ENCODE measurements at regions not wholly inside any gene's neighbourhood (a gene's known extent, or its start where the extent isn't known, plus 50 kb on each side); places are given as distances from the start of the nearest gene placed in this dataset.

- H3K4me3 ChIP-seq (ENCODE audit: low read depth in 1 of 2, low read length in 2 of 2) = no peak overlapping the region
- H3K4me2 ChIP-seq (ENCODE audit: insufficient read depth, low read length) = no peak overlapping the region
Measured at GRCh38 chr16:85312174-85312573, 199.9 kb upstream of the CIBAR2 start.

GRCh38 chr16:85312642-85313525 lies 200.6 kb upstream of the CIBAR2 start:
- no peak for DNase-seq
- TF ChIP-seq EZH2 (IDR thresholded peaks at IDR 0.05; ENCODE audit: borderline replicate concordance, low read depth, low read length, severe bottlenecking) = no peak
- TF ChIP-seq CTCF (IDR thresholded peaks at IDR 0.05; ENCODE audit: borderline replicate concordance, extremely low read depth, low read length, poor library complexity, severe bottlenecking) = no peak
- no peaks in the 10 kb centered on the region for H3K27me3 ChIP-seq (ENCODE audit: insufficient read depth, low read length, poor library complexity)
- no peak overlapping the region for H2AFZ ChIP-seq (ENCODE audit: low read depth, low read length)
- no peaks in the 10 kb centered on the region for H3K79me2 ChIP-seq (ENCODE audit: insufficient read depth, low read length)
- 0 out of 2 replicates have a peak, but pooled peaks cover 2% of the 10 kb centered on the region for H3K4me1 ChIP-seq (ENCODE audit: insufficient read depth, low read length)
- H3K4me3 ChIP-seq (ENCODE audit: low read depth in 1 of 2, low read length in 2 of 2) = no peak overlapping the region
- no peaks in the 10 kb centered on the region for H3K9me3 ChIP-seq (ENCODE audit: insufficient read depth, low read length, severe bottlenecking)
- H4K20me1 ChIP-seq (ENCODE audit: insufficient read depth, low read length) = peaks cover 3% of the 10 kb centered on the region; the same call in 1 of the 2 replicates
- no peak overlapping the region for H3K9ac ChIP-seq (ENCODE audit: low read depth, low read length)
- H3K36me3 ChIP-seq (ENCODE audit: insufficient read depth, low read length) = no peaks in the 10 kb centered on the region
- H3K27ac ChIP-seq (ENCODE audit: low read length) = no peak overlapping the region
- ATAC-seq (ENCODE audit: insufficient read depth, low read depth) = no peak
- no peak overlapping the region for H3K4me2 ChIP-seq (ENCODE audit: insufficient read depth, low read length)

More at GRCh38 chr16:85312174-85312573, 199.9 kb upstream of the CIBAR2 start:
- TF ChIP-seq CTCF (IDR thresholded peaks at IDR 0.05; ENCODE audit: borderline replicate concordance, extremely low read depth, low read length, poor library complexity, severe bottlenecking) = no peak
- TF ChIP-seq EZH2 (IDR thresholded peaks at IDR 0.05; ENCODE audit: borderline replicate concordance, low read depth, low read length, severe bottlenecking) = no peak
- H3K79me2 ChIP-seq (ENCODE audit: insufficient read depth, low read length) = no peaks in the 10 kb centered on the region
- H3K27me3 ChIP-seq (ENCODE audit: insufficient read depth, low read length, poor library complexity) = no peaks in the 10 kb centered on the region
- no peaks in the 10 kb centered on the region for H3K36me3 ChIP-seq (ENCODE audit: insufficient read depth, low read length)
- ATAC-seq (ENCODE audit: insufficient read depth, low read depth) = no peak
- H3K27ac ChIP-seq (ENCODE audit: low read length) = no peak overlapping the region
- 0 out of 2 replicates have a peak, but pooled peaks cover 2% of the 10 kb centered on the region for H3K4me1 ChIP-seq (ENCODE audit: insufficient read depth, low read length)
- no peaks in the 10 kb centered on the region for H3K9me3 ChIP-seq (ENCODE audit: insufficient read depth, low read length, severe bottlenecking)
- H2AFZ ChIP-seq (ENCODE audit: low read depth, low read length) = no peak overlapping the region
- DNase-seq = no peak
- H3K9ac ChIP-seq (ENCODE audit: low read depth, low read length) = no peak overlapping the region
- peaks cover 3% of the 10 kb centered on the region; the same call in 1 of the 2 replicates for H4K20me1 ChIP-seq (ENCODE audit: insufficient read depth, low read length)

GRCh38 chr16:85313526-85314301 lies 201.4 kb upstream of the CIBAR2 start:
- H3K9me3 ChIP-seq (ENCODE audit: insufficient read depth, low read length, severe bottlenecking) = no peaks in the 10 kb centered on the region
- no peak overlapping the region for H2AFZ ChIP-seq (ENCODE audit: low read depth, low read length)
- H3K27me3 ChIP-seq (ENCODE audit: insufficient read depth, low read length, poor library complexity) = no peaks in the 10 kb centered on the region
- H3K27ac ChIP-seq (ENCODE audit: low read length) = no peak overlapping the region
- H3K4me3 ChIP-seq (ENCODE audit: low read depth in 1 of 2, low read length in 2 of 2) = no peak overlapping the region
- H3K4me2 ChIP-seq (ENCODE audit: insufficient read depth, low read length) = no peak overlapping the region
- H3K79me2 ChIP-seq (ENCODE audit: insufficient read depth, low read length) = no peaks in the 10 kb centered on the region
- TF ChIP-seq CTCF (IDR thresholded peaks at IDR 0.05; ENCODE audit: borderline replicate concordance, extremely low read depth, low read length, poor library complexity, severe bottlenecking) (no peak), EZH2 (IDR thresholded peaks at IDR 0.05; ENCODE audit: borderline replicate concordance, low read depth, low read length, severe bottlenecking) (no peak)
- H3K36me3 ChIP-seq (ENCODE audit: insufficient read depth, low read length) = no peaks in the 10 kb centered on the region
- no peak for DNase-seq
- 0 out of 2 replicates have a peak, but pooled peaks cover 2% of the 10 kb centered on the region for H3K4me1 ChIP-seq (ENCODE audit: insufficient read depth, low read length)
- no peak for ATAC-seq (ENCODE audit: insufficient read depth, low read depth)
- H4K20me1 ChIP-seq (ENCODE audit: insufficient read depth, low read length) = peaks cover 3% of the 10 kb centered on the region; the same call in 1 of the 2 replicates
- no peak overlapping the region for H3K9ac ChIP-seq (ENCODE audit: low read depth, low read length)
